ENCODE measurements at regions not wholly inside any gene's neighbourhood (a gene's known extent, or its start where the extent isn't known, plus 50 kb on each side); places are given as distances from the start of the nearest gene placed in this dataset.

DNA sequence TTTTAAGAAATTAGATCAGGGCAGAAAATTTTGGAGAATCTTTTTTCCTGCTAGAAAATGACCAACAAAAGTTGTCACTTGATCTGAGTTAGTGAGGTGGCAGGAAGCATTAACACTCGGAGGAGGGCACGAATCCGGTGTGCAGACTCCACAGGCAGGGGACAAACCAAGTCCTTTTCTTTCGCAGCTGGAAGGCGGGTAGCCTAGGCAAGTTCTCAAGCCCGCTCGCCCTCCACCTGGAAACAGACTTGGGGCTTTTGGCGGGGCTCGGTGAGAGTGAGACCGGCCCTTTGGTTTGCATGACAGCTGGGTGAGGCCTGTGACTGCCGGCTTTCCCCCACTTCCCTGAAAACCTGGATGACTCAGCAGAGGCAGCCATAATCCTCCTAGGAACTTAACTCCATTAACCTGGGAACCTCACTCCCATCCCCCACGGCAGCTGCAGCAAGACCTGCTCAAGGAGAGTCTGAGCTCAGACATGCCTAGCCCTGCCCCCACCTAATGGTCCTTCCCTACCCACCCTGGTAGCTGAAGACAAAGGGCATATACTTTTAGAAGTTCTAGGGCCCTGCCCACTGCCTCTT is 134.8 kb downstream of the MFSD1 start:
- Histone ChIP-seq H3K9ac (ENCODE audit: insufficient read depth in 1 of 2, low read depth in 2 of 2, low read length in 2 of 2) (no peak overlapping the region), H4K20me1 (replicated peaks; ENCODE audit: control insufficient read depth, insufficient read depth, low read length) (no peaks in the 10 kb centered on the region), H3K79me2 (ENCODE audit: control insufficient read depth, insufficient read depth, low read length) (no peaks in the 10 kb centered on the region), H3K36me3 (ENCODE audit: control insufficient read depth, insufficient read depth, low read length) (no peaks in the 10 kb centered on the region), H3K4me1 (replicated peaks in 1 of 2; ENCODE audit: control insufficient read depth in 2 of 2, insufficient read depth in 2 of 2, low read length in 2 of 2) (no peaks in the 10 kb centered on the region; a peak in 1 of 5 replicates), H3K27ac (ENCODE audit: extremely low read depth, low read depth, low read length) (no peak overlapping the region), H3K9me1 (ENCODE audit: control insufficient read depth, insufficient read depth, low read length) (no peaks in the 10 kb centered on the region), H2AFZ (ENCODE audit: low read depth, low read length) (peak overlapping the region; percentile 3; the same call in 1 of the 2 replicates), H3K9me3 (replicated peaks; ENCODE audit: control insufficient read depth, insufficient read depth, low read depth, low read length) (no peaks in the 10 kb centered on the region), H3K4me3 (no peak overlapping the region), H3K27me3 (ENCODE audit: control insufficient read depth in 2 of 2, insufficient read depth in 2 of 2, low read length in 2 of 2) (no peaks in the 10 kb centered on the region), H3K4me2 (ENCODE audit: insufficient read depth, low read length) (no peak overlapping the region)
- ChIA-PET POLR2A (no interaction called here), CTCF (ENCODE audit: low intra/inter-chr PET ratio) (no interaction called here)
- peak in 1 of 4 experiments; percentile 22 for DNase-seq (ENCODE audit: extremely low read depth in 1 of 4, low spot score in 3 of 4)
- in situ Hi-C loops (cut with MboI) (no loop called here), intact Hi-C loops (cut with micrococcal nuclease) (no loop called here)
- TF ChIP-seq NFE2 (IDR thresholded peaks at IDR 0.05; ENCODE audit: low read depth) (peak; percentile 39; the same call in 1 of the 2 replicates), ZNF780A (CRISPR knock-in tag; IDR thresholded peaks at IDR 0.05) (no peak), C11orf30 (IDR thresholded peaks at IDR 0.05; ENCODE audit: low read depth) (peak; percentile 29; the same call in 1 of the 2 replicates)
- FAIRE-seq = no peak
- 3% methylated on average over 12 of the region's 12 CpGs for WGBS (ENCODE audit: insufficient coverage, low coverage, missing lambda C conversion rate)
- peak; percentile 38; the same call in 1 of the 3 replicates for ATAC-seq
- BruUV-seq (replicated peaks) = no TSS peak

DNA sequence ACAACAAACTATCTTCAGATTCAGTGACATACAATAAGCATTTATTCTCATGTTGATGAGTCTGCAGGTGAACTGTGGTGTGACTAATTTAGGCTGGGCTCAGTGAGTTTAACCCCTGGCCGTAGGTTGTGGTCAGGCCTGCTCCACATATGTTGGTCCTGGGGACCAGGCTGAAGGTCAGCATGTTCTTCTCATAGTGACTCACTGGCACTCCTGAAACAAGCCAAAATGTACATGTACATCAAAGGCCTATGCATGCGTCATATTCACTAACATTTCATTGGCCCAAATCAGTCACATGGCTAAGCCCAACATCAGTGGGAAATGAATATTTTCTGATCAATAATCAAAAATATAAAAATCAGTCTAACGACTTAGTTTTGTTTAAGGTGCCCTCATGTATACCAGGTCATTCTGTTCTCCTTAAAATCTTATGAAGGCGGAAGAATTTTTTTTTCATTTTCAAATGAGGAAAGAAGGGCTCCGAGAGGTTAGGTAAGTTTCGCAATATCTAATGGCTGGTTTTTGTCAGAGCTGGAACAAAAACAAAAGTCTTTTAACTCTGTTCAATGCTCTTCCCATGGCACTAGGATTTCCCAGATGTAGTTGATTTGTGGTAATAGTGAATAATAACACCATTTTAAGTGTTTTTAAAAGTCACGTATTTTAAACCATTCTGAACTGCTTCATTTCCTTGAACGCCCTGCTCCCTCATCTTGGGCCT is 148.5 kb downstream of the MFSD1 start:
- ChIA-PET POLR2A (interaction anchor here (1.0 kb wide), 1 partner anchor 15 kb away, joined by 3 read pairs; no protein-coding TSS in a partner anchor), CTCF (ENCODE audit: low intra/inter-chr PET ratio) (no interaction called here)
- in situ Hi-C loops (cut with MboI) = no loop called here
- Histone ChIP-seq H3K79me2 (ENCODE audit: control insufficient read depth, insufficient read depth, low read length) (no peaks in the 10 kb centered on the region), H3K9ac (ENCODE audit: insufficient read depth in 1 of 2, low read depth in 2 of 2, low read length in 2 of 2) (no peak overlapping the region), H3K36me3 (ENCODE audit: control insufficient read depth, insufficient read depth, low read length) (no peaks in the 10 kb centered on the region), H2AFZ (ENCODE audit: low read depth, low read length) (no peak overlapping the region), H4K20me1 (replicated peaks; ENCODE audit: control insufficient read depth, insufficient read depth, low read length) (no peaks in the 10 kb centered on the region), H3K27me3 (ENCODE audit: control insufficient read depth in 2 of 2, insufficient read depth in 2 of 2, low read length in 2 of 2) (no peaks in the 10 kb centered on the region), H3K27ac (ENCODE audit: extremely low read depth, low read depth, low read length) (no peak overlapping the region), H3K4me2 (ENCODE audit: insufficient read depth, low read length) (no peak overlapping the region), H3K4me1 (replicated peaks in 1 of 2; ENCODE audit: control insufficient read depth in 2 of 2, insufficient read depth in 2 of 2, low read length in 2 of 2) (no peaks in the 10 kb centered on the region), H3K4me3 (no peak overlapping the region), H3K9me1 (ENCODE audit: control insufficient read depth, insufficient read depth, low read length) (no peaks in the 10 kb centered on the region), H3K9me3 (replicated peaks; ENCODE audit: control insufficient read depth, insufficient read depth, low read depth, low read length) (no peaks in the 10 kb centered on the region)
- TF ChIP-seq NFYB (IDR thresholded peaks at IDR 0.05; ENCODE audit: extremely low read depth, insufficient read length) (peak; percentile 61), ZNF347 (CRISPR knock-in tag; IDR thresholded peaks at IDR 0.05; ENCODE audit: low read depth) (no peak), CEBPG (CRISPR knock-in tag; IDR thresholded peaks at IDR 0.05) (no peak), CEBPG (tag; conservative IDR thresholded peaks at IDR 0.05 in 1 of 2, IDR thresholded peaks at IDR 0.05 in 1 of 2) (peak; percentile 26 to 41; a peak in 1 of 4 replicates), FOXP1 (CRISPR knock-in tag; IDR thresholded peaks at IDR 0.05) (no peak), CEBPB (tag; IDR thresholded peaks at IDR 0.05) (peak; percentile 83), CHD4 (IDR thresholded peaks at IDR 0.05; ENCODE audit: insufficient read depth, insufficient replicate concordance, low read depth, low read length, poor library complexity, severe bottlenecking) (no peak), RAD51 (IDR thresholded peaks at IDR 0.05; ENCODE audit: borderline replicate concordance, low read depth) (peak; percentile 29; the same call in 1 of the 2 replicates), ZNF551 (CRISPR knock-in tag; IDR thresholded peaks at IDR 0.05) (no peak)
- TF ChIP-seq, protein P1, sequence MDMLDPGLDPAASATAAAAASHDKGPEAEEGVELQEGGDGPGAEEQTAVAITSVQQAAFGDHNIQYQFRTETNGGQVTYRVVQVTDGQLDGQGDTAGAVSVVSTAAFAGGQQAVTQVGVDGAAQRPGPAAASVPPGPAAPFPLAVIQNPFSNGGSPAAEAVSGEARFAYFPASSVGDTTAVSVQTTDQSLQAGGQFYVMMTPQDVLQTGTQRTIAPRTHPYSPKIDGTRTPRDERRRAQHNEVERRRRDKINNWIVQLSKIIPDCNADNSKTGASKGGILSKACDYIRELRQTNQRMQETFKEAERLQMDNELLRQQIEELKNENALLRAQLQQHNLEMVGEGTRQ (CRISPR knock-in tag; IDR thresholded peaks at IDR 0.05) = peak; percentile 15; the same call in 1 of the 2 replicates
- 0% methylated on average over 8 of the region's 8 CpGs for WGBS (ENCODE audit: insufficient coverage, low coverage, missing lambda C conversion rate)
- FAIRE-seq = no peak
- DNase-seq (ENCODE audit: extremely low read depth in 1 of 4, low spot score in 3 of 4) = no peak
- intact Hi-C loops (cut with micrococcal nuclease) = no loop called here
- no peak for ATAC-seq
- no TSS peak for BruUV-seq (replicated peaks)
